Endothelial cell of umbilical vein (primary cell): ENCODE measurements at regions not wholly inside any gene's neighbourhood (a gene's known extent, or its start where the extent isn't known, plus 50 kb on each side); places are given as distances from the start of the nearest gene placed in this dataset.

Experiments
- BruUV-seq: library from RNA; stranded (reverse); fragments of 400-500 nt; replicated peaks from 2 replicates; lab custom pipeline; 2021; lab: Mats Ljungman, UMichigan
- CTCF ChIA-PET: fragments of 300-600, 350-600 bp; sonication (Branson Sonifier 250); formaldehyde crosslinking; loops from one replicate; lab custom pipeline; 2021; ENCODE audit warnings: antibody characterized with exemption, inconsistent platforms; lab: Charles Lee
- POLR2A ChIA-PET: fragments of 300-600, 350-600 bp; sonication (Branson Sonifier 250); formaldehyde crosslinking; loops from one replicate; lab custom pipeline; 2021; ENCODE audit warnings: antibody characterized with exemption, inconsistent platforms; lab: Charles Lee
- DNase-seq: peaks from one replicate; pipeline ENCODE4 v3.0.0-alpha.2; 2011; ENCODE audit warnings: low read depth, low spot score
- FAIRE-seq: peaks from 2 replicates; lab custom pipeline; 2011; peaks lifted over from hg19 to GRCh38; lab: Jason Lieb, UNC
- H2AFZ ChIP-seq: 2 replicates; pipeline ENCODE4 v1.6.0; 2012; ENCODE audit warnings: low read depth, low read length, control low read depth, inconsistent platforms
- H3K27ac ChIP-seq: 2 replicates; pipeline ENCODE4 v1.5.1; 2011; ENCODE audit warnings: low read depth, mild to moderate bottlenecking, control low read depth, low read length, moderate library complexity; ENCODE audit not compliant: insufficient read depth
- H3K27me3 ChIP-seq, 2 experiments: 2 replicates each; pipeline versions ENCODE4 v1.6.0 to v1.6.1; 2011; ENCODE audit warnings: low read length in 2 of 2, mixed read lengths in 1 of 2; ENCODE audit not compliant: control insufficient read depth in 2 of 2, insufficient read depth in 2 of 2
- H3K36me3 ChIP-seq, 2 experiments: 2 replicates in 1 of 2; 3 replicates in 1 of 2; pipeline ENCODE4 v1.5.1; 2011; ENCODE audit warnings: low read length in 2 of 2, mild to moderate bottlenecking in 1 of 2, moderate library complexity in 1 of 2; ENCODE audit not compliant: control insufficient read depth in 2 of 2, insufficient read depth in 2 of 2; ENCODE audit errors: extremely low read depth in 1 of 2
- H3K4me1 ChIP-seq: 3 replicates; pipeline ENCODE4 v1.5.1; 2011; ENCODE audit warnings: mild to moderate bottlenecking, low read length; ENCODE audit not compliant: control insufficient read depth, insufficient read depth; ENCODE audit errors: extremely low read depth
- H3K4me2 ChIP-seq: 2 replicates; pipeline ENCODE4 v1.6.1; 2011; ENCODE audit warnings: low read length, control low read depth, mixed read lengths; ENCODE audit not compliant: insufficient read depth
- H3K4me3 ChIP-seq, 3 experiments: fragments of 200-600 bp in 1 of 3; sonication (generic), shearing (Covaris generic) in 1 of 3; replicated peaks in 1 of 3; 2 replicates each; pipeline ENCODE4 v1.5.1; 2011 to 2016; ENCODE audit warnings: control low read depth in 3 of 3, low read length in 3 of 3, mild to moderate bottlenecking in 2 of 3, inconsistent platforms in 1 of 3, low read depth in 1 of 3, moderate library complexity in 1 of 3; ENCODE audit not compliant: insufficient read depth in 1 of 3
- H3K79me2 ChIP-seq: 2 replicates; pipeline ENCODE4 v1.6.0; 2012; ENCODE audit warnings: low read length, inconsistent platforms; ENCODE audit not compliant: control insufficient read depth, insufficient read depth
- H3K9ac ChIP-seq: replicated peaks from 2 replicates; pipeline ENCODE3; 2011; ENCODE audit warnings: low read length, control low read depth; ENCODE audit not compliant: insufficient read depth; ENCODE audit errors: extremely low read depth
- H3K9me1 ChIP-seq: replicated peaks from 3 replicates; pipeline ENCODE4 v1.6.0; 2011; ENCODE audit warnings: mild to moderate bottlenecking, low read length; ENCODE audit not compliant: control insufficient read depth, insufficient read depth; ENCODE audit errors: extremely low read depth
- H3K9me3 ChIP-seq: replicated peaks from 2 replicates; pipeline ENCODE4 v1.5.1; 2012; ENCODE audit warnings: low read length, inconsistent platforms; ENCODE audit not compliant: control insufficient read depth, insufficient read depth
- H4K20me1 ChIP-seq: replicated peaks from 2 replicates; pipeline ENCODE3; 2011; ENCODE audit warnings: mild to moderate bottlenecking, low read length; ENCODE audit not compliant: control insufficient read depth, insufficient read depth; ENCODE audit errors: extremely low read depth
- FOS ChIP-seq: IDR thresholded peaks from 2 replicates; pipeline ENCODE4 v1.6.1; 2011; ENCODE audit warnings: mild to moderate bottlenecking, low read length, moderate library complexity, borderline replicate concordance; ENCODE audit not compliant: insufficient read depth
- GATA2 ChIP-seq: IDR thresholded peaks from 2 replicates; pipeline ENCODE4 v1.7.0; 2011; ENCODE audit warnings: low read depth, mild to moderate bottlenecking, moderate library complexity, mixed read lengths, low read length; ENCODE audit not compliant: insufficient read length, insufficient read depth
- JUN ChIP-seq: IDR thresholded peaks from 2 replicates; pipeline ENCODE4 v1.6.1; 2011; ENCODE audit warnings: borderline replicate concordance, low read depth; ENCODE audit not compliant: insufficient read length, insufficient read depth
- MYC ChIP-seq: IDR thresholded peaks from one replicate; pipeline ENCODE4 v1.6.1; 2011; ENCODE audit warnings: mild to moderate bottlenecking, low read depth, low read length
- POLR2A ChIP-seq: IDR thresholded peaks from 2 replicates; pipeline ENCODE4 v1.6.1; 2012; ENCODE audit warnings: low read depth, mild to moderate bottlenecking, control low read depth, low read length
- POLR2AphosphoS5 ChIP-seq: IDR thresholded peaks from 2 replicates; pipeline ENCODE4 v1.6.1; 2012; ENCODE audit warnings: low read depth, mild to moderate bottlenecking, control low read depth, low read length, moderate library complexity; ENCODE audit not compliant: insufficient read depth
- dilution Hi-C: fragments of 300-500 bp; cut with MboI; formaldehyde crosslinking; loops from one replicate; pipeline ENCODE4 v1.15.0; 2019; ENCODE audit warnings: low sequenced_read_pairs; ENCODE audit not compliant: extremely low pct_ligation_motif_present
- intact Hi-C: fragments of 100-400 bp; cut with micrococcal nuclease; formaldehyde crosslinking; loops from one replicate; pipeline ENCODE4 v1.10.0; 2022
- TF ChIP-seq, protein P1 (sequence below): IDR thresholded peaks from 2 replicates; pipeline ENCODE4 v1.6.1; 2011; ENCODE audit not compliant: insufficient read depth, insufficient read length
- TF ChIP-seq, protein P2 (sequence below), 2 donors: IDR thresholded peaks; 1 replicate in 1 of 2; 2 replicates in 1 of 2; pipeline ENCODE4 v1.5.1; 2011; ENCODE audit warnings: low read length in 2 of 2, mild to moderate bottlenecking in 2 of 2, moderate library complexity in 2 of 2, control low read depth in 1 of 2, inconsistent platforms in 1 of 2, low read depth in 1 of 2; ENCODE audit not compliant: insufficient read depth in 1 of 2; ENCODE audit errors: extremely low read depth in 1 of 2

DNA sequence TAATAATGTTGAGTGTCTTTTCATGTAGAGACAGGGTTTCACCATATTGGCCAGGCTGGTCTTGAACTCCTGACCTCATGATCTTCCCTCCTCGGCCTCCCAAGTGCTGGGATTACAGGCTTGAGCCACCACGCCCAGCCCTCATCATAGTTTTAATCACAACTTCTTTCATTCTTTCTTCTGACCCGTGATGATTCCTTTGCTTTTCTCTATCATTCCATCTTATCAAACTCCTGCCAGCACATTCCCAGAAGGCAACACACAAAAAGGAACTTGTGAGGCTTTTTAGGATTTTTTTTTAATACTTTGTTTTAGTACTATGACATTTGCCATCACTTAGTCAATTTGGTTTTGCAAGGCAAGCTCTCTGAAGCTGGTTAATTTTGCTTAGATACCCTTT lies 77.5 kb upstream of the MEOX2 start:
- H3K79me2 ChIP-seq, result no peaks in the 10 kb centered on the region
- intact Hi-C loops, result loop anchor here (2.0 kb wide), 1 partner anchor 77 kb away; the partner anchor contains the start of gene MEOX2
- H3K4me3 ChIP-seq, result no peak overlapping the region
- no peak overlapping the region for H2AFZ ChIP-seq
- H3K27me3 ChIP-seq, result no peaks in the 10 kb centered on the region
- DNase-seq (no peak), FAIRE-seq (no peak)
- POLR2A ChIA-PET, result no interaction called here
- H3K27ac ChIP-seq, result no peak overlapping the region
- no peak overlapping the region for H3K9ac ChIP-seq
- no peaks in the 10 kb centered on the region for H3K9me3 ChIP-seq
- no peak overlapping the region for H3K4me2 ChIP-seq
- no peaks in the 10 kb centered on the region for H3K36me3 ChIP-seq
- H3K9me1 ChIP-seq, result no peaks in the 10 kb centered on the region
- TF ChIP-seq, protein P1, sequence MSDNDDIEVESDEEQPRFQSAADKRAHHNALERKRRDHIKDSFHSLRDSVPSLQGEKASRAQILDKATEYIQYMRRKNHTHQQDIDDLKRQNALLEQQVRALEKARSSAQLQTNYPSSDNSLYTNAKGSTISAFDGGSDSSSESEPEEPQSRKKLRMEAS, result no peak
- TF ChIP-seq MYC (no peak), POLR2A (no peak), GATA2 (no peak), POLR2AphosphoS5 (no peak), JUN (no peak), FOS (no peak)
- TF ChIP-seq, protein P2, sequence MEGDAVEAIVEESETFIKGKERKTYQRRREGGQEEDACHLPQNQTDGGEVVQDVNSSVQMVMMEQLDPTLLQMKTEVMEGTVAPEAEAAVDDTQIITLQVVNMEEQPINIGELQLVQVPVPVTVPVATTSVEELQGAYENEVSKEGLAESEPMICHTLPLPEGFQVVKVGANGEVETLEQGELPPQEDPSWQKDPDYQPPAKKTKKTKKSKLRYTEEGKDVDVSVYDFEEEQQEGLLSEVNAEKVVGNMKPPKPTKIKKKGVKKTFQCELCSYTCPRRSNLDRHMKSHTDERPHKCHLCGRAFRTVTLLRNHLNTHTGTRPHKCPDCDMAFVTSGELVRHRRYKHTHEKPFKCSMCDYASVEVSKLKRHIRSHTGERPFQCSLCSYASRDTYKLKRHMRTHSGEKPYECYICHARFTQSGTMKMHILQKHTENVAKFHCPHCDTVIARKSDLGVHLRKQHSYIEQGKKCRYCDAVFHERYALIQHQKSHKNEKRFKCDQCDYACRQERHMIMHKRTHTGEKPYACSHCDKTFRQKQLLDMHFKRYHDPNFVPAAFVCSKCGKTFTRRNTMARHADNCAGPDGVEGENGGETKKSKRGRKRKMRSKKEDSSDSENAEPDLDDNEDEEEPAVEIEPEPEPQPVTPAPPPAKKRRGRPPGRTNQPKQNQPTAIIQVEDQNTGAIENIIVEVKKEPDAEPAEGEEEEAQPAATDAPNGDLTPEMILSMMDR (IDR thresholded peaks at IDR 0.05; ENCODE audit: extremely low read depth in 1 of 2, insufficient read depth in 1 of 2, low read depth in 1 of 2, low read length in 2 of 2), result no peak
- H3K4me1 ChIP-seq, result peaks cover 4% of the 10 kb centered on the region
- BruUV-seq, result no TSS peak
- no peaks in the 10 kb centered on the region for H4K20me1 ChIP-seq
- dilution Hi-C loops, result no loop called here
- CTCF ChIA-PET, result no interaction called here
